Endodermal cell (in vitro differentiated cells): ENCODE measurements at regions not wholly inside any gene's neighbourhood (a gene's known extent, or its start where the extent isn't known, plus 50 kb on each side); places are given as distances from the start of the nearest gene placed in this dataset.

ENCODE experiments used
- DNase-seq: peaks from one replicate; pipeline ENCODE4 v3.0.0-alpha.2; 2017
- H3K27ac ChIP-seq: 2 replicates; pipeline ENCODE4 v1.5.1; 2013; ENCODE audit warnings: mild to moderate bottlenecking, low read depth, low read length, moderate library complexity
- H3K27me3 ChIP-seq: 2 replicates; pipeline ENCODE4 v1.6.1; 2013; ENCODE audit warnings: mild to moderate bottlenecking, low read length, moderate library complexity; ENCODE audit not compliant: insufficient read depth, control insufficient read depth, poor library complexity, severe bottlenecking
- H3K36me3 ChIP-seq: 2 replicates; pipeline ENCODE4 v1.7.0; 2013; ENCODE audit warnings: mild to moderate bottlenecking, low read length, moderate library complexity; ENCODE audit not compliant: control insufficient read depth, insufficient read depth
- H3K4me1 ChIP-seq: one replicate; pipeline ENCODE4 v1.7.0; 2013; ENCODE audit warnings: low read length; ENCODE audit not compliant: control insufficient read depth, insufficient read depth
- H3K4me3 ChIP-seq: 2 replicates; pipeline ENCODE4 v1.5.1; 2013; ENCODE audit warnings: mild to moderate bottlenecking, low read length, moderate library complexity
- H3K9ac ChIP-seq: 2 replicates; pipeline ENCODE4 v1.6.1; 2013; ENCODE audit warnings: mild to moderate bottlenecking, low read length, moderate library complexity; ENCODE audit not compliant: poor library complexity, severe bottlenecking; ENCODE audit errors: extremely low read depth
- H3K9me3 ChIP-seq: 2 replicates; pipeline ENCODE4 v1.6.1; 2013; ENCODE audit warnings: mild to moderate bottlenecking, low read length, moderate library complexity; ENCODE audit not compliant: control insufficient read depth
- H3K27ac Mint-ChIP-seq: 2 replicates; pipeline ENCODE4 v1.8.0; 2020; ENCODE audit warnings: mixed read lengths
- H3K27me3 Mint-ChIP-seq: 2 replicates; pipeline ENCODE4 v1.8.0; 2021; ENCODE audit warnings: mild to moderate bottlenecking, mixed read lengths; ENCODE audit not compliant: insufficient read depth
- H3K36me3 Mint-ChIP-seq: 2 replicates; pipeline ENCODE4 v1.8.0; 2020; ENCODE audit warnings: low read depth, mixed read lengths
- H3K4me1 Mint-ChIP-seq: 2 replicates; pipeline ENCODE4 v1.8.0; 2020; ENCODE audit warnings: mixed read lengths
- H3K4me3 Mint-ChIP-seq: 2 replicates; pipeline ENCODE4 v1.8.0; 2020; ENCODE audit warnings: mild to moderate bottlenecking, moderate library complexity, mixed read lengths
- H3K9me3 Mint-ChIP-seq: 2 replicates; pipeline ENCODE4 v1.8.0; 2020; ENCODE audit warnings: mild to moderate bottlenecking, mixed read lengths
- WGBS, 2 experiments: methylation state at CpG; one replicate each; pipeline versions ENCODE4 v1.1.5 to v1.1.7; 2013; ENCODE audit warnings: missing lambda C conversion rate in 2 of 2, mixed read lengths in 1 of 2; ENCODE audit not compliant: insufficient coverage in 1 of 2, insufficient read length in 1 of 2; 5-methylcytosine and 5-hydroxymethylcytosine counted together
- TF ChIP-seq, protein P1 (sequence below): fragments of 200-600 bp; sonication (generic); conservative IDR thresholded peaks from 2 replicates; pipeline ENCODE4 v1.5.0; 2021; ENCODE audit warnings: antibody characterized with exemption, mild to moderate bottlenecking

DNA sequence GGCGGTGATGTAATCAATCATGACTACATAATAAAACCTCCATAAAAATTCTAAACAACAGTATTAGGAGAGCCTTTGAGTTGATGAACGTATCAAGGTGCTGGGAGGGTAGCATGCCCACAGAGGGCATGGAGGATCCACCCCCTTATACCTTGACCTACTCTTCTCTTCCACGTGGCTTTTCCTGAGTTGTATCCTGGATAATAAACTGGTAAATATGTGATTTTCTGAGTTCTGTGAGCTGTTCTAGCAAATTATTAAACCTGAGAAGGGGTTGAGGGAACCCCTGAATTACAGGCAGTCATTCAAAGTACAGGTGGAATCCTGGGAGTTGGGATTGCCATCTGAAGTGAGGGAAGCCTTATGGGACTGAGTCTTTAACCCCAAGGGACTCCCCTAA is 446.9 kb downstream of the DYNC2H1 start:
- no peak for DNase-seq
- no peaks in the 10 kb centered on the region for H3K9me3 Mint-ChIP-seq
- H3K4me1 Mint-ChIP-seq = no peaks in the 10 kb centered on the region
- TF ChIP-seq, protein P1, sequence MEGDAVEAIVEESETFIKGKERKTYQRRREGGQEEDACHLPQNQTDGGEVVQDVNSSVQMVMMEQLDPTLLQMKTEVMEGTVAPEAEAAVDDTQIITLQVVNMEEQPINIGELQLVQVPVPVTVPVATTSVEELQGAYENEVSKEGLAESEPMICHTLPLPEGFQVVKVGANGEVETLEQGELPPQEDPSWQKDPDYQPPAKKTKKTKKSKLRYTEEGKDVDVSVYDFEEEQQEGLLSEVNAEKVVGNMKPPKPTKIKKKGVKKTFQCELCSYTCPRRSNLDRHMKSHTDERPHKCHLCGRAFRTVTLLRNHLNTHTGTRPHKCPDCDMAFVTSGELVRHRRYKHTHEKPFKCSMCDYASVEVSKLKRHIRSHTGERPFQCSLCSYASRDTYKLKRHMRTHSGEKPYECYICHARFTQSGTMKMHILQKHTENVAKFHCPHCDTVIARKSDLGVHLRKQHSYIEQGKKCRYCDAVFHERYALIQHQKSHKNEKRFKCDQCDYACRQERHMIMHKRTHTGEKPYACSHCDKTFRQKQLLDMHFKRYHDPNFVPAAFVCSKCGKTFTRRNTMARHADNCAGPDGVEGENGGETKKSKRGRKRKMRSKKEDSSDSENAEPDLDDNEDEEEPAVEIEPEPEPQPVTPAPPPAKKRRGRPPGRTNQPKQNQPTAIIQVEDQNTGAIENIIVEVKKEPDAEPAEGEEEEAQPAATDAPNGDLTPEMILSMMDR = no peak
- no peak overlapping the region for H3K4me3 Mint-ChIP-seq
- H3K27ac ChIP-seq = no peak overlapping the region
- no peaks in the 10 kb centered on the region for H3K27me3 ChIP-seq
- no peaks in the 10 kb centered on the region for H3K36me3 Mint-ChIP-seq
- no peaks in the 10 kb centered on the region for H3K9me3 ChIP-seq
- H3K4me3 ChIP-seq = no peak overlapping the region
- H3K27me3 Mint-ChIP-seq = no peaks in the 10 kb centered on the region
- no peaks in the 10 kb centered on the region for H3K36me3 ChIP-seq
- no peak overlapping the region for H3K27ac Mint-ChIP-seq
- no peaks in the 10 kb centered on the region for H3K4me1 ChIP-seq
- no peak overlapping the region for H3K9ac ChIP-seq
- WGBS, 2 experiments = 100% methylated on average over 1 to 2 of the region's 3 CpGs

DNA sequence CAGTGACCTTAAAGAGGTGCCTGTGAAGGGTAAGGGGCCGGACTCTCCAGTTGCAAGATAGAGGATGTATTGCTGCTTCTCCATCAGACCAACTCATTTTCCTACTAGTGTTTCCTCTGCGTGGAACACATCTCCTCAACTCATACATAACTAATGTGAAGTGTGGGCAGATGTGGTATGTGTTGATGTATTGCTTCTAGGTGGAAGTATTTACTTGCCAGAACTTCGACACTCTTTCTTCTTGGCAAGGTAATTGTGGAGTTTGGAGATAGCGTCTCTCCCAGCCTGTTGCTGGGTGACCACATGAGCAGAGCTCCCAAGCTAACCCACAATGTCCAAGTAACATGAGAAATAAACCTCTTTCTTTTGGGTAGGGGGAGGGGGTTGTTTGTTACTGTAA is 456.9 kb downstream of the DYNC2H1 start:
- no peak overlapping the region for H3K27ac Mint-ChIP-seq
- no peak overlapping the region for H3K4me3 Mint-ChIP-seq
- Histone ChIP-seq H3K9me3 (no peaks in the 10 kb centered on the region), H3K36me3 (no peaks in the 10 kb centered on the region), H3K27ac (no peak overlapping the region), H3K9ac (no peak overlapping the region), H3K27me3 (no peaks in the 10 kb centered on the region), H3K4me1 (no peaks in the 10 kb centered on the region), H3K4me3 (no peak overlapping the region)
- WGBS, 2 experiments = 100% methylated on average over 2 of the region's 4 CpGs; no CpG with 5 or more reads in 1 of the 2 experiments
- peaks cover 2% of the 10 kb centered on the region for H3K4me1 Mint-ChIP-seq
- H3K36me3 Mint-ChIP-seq = no peaks in the 10 kb centered on the region
- no peaks in the 10 kb centered on the region for H3K27me3 Mint-ChIP-seq
- TF ChIP-seq, protein P1 = no peak
- DNase-seq = no peak
- no peaks in the 10 kb centered on the region for H3K9me3 Mint-ChIP-seq

DNA sequence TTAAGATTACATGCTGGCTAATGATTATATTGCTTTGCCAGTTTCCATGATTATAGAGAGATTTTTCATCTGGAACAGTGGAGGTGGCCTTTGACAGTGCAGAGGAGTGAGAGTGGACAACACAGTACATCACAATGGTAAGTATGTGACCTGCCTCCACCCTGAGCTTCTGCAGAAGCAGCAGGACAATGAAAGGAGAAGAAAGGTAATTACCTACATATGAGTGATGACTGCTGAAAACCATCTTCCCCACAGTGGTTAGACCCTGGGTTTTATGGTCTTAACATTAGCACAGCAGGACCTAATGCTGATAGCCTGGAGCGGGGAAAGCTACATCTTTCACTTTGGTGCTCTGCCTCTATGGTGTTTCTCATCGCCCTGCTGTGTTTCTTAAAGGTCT is 454.7 kb upstream of the DDI1 start:
- Mint-ChIP-seq H3K36me3 (no peaks in the 10 kb centered on the region), H3K4me1 (peaks cover 19% of the 10 kb centered on the region), H3K4me3 (no peak overlapping the region), H3K9me3 (peaks cover 5% of the 10 kb centered on the region), H3K27ac (no peak overlapping the region), H3K27me3 (no peaks in the 10 kb centered on the region)
- H3K27ac ChIP-seq = no peak overlapping the region
- peaks cover 3% of the 10 kb centered on the region for H3K4me1 ChIP-seq
- H3K9me3 ChIP-seq = peaks cover 7% of the 10 kb centered on the region
- no peaks in the 10 kb centered on the region for H3K36me3 ChIP-seq
- H3K4me3 ChIP-seq = no peak overlapping the region
- no peaks in the 10 kb centered on the region for H3K27me3 ChIP-seq
- TF ChIP-seq, protein P1 = no peak
- DNase-seq = no peak
- H3K9ac ChIP-seq = no peak overlapping the region
- WGBS, 2 experiments = 31 to 77% methylated on average over 2 of the region's 2 CpGs
